Dedifferentiated amniotic fluid mesenchymal stem cell (primary cell): ENCODE measurements at regions not wholly inside any gene's neighbourhood (a gene's known extent, or its start where the extent isn't known, plus 50 kb on each side); places are given as distances from the start of the nearest gene placed in this dataset.

Experiments
- DNase-seq: peaks from one replicate; pipeline ENCODE4 v3.0.0-alpha.2; 2016; ENCODE audit errors: extremely low spot score

GRCh38 chr6:144724818-144725217 lies 439.7 kb downstream of the UTRN start:
- DNase-seq, result no peak

GRCh38 chr6:144725736-144726522 lies 440.8 kb downstream of the UTRN start:
- no peak for DNase-seq

GRCh38 chr6:144728804-144729203 lies 443.7 kb downstream of the UTRN start:
- DNase-seq, result no peak

- DNase-seq, result no peak
Measured at GRCh38 chr6:144729502-144729901, 444.4 kb downstream of the UTRN start.

- DNase-seq, result no peak
Measured at GRCh38 chr6:144730088-144730645, 445.0 kb downstream of the UTRN start.

GRCh38 chr6:144731229-144731628 lies 446.1 kb downstream of the UTRN start:
- DNase-seq, result no peak

GRCh38 chr6:144736763-144737162 lies 451.6 kb downstream of the UTRN start:
- no peak for DNase-seq

GRCh38 chr6:144737998-144738397 lies 452.9 kb downstream of the UTRN start:
- no peak for DNase-seq

GRCh38 chr6:144739873-144740272 lies 454.7 kb downstream of the UTRN start:
- DNase-seq, result no peak

GRCh38 chr6:144741659-144742058 lies 456.5 kb downstream of the UTRN start:
- no peak for DNase-seq

- DNase-seq, result no peak
Measured at GRCh38 chr6:144742779-144743178, 457.6 kb downstream of the UTRN start.

- DNase-seq, result no peak
Measured at GRCh38 chr6:144744720-144745119, 459.6 kb downstream of the UTRN start.

- DNase-seq, result no peak
Measured at GRCh38 chr6:144745439-144745838, 460.3 kb downstream of the UTRN start.

GRCh38 chr6:144746902-144747469 lies 461.9 kb downstream of the UTRN start:
- no peak for DNase-seq

- DNase-seq, result no peak
Measured at GRCh38 chr6:144749263-144749662, 464.1 kb downstream of the UTRN start.

- no peak for DNase-seq
Measured at GRCh38 chr6:144753023-144753705, 468.0 kb downstream of the UTRN start.

GRCh38 chr6:144756469-144756868 lies 471.3 kb downstream of the UTRN start:
- DNase-seq, result no peak

GRCh38 chr6:144757299-144757698 lies 472.2 kb downstream of the UTRN start:
- DNase-seq, result no peak

GRCh38 chr6:144757730-144758129 lies 472.6 kb downstream of the UTRN start:
- no peak for DNase-seq

GRCh38 chr6:144758602-144759001 lies 473.5 kb downstream of the UTRN start:
- DNase-seq, result no peak

GRCh38 chr6:144762469-144762868 lies 477.3 kb downstream of the UTRN start:
- no peak for DNase-seq

GRCh38 chr6:144767051-144767450 lies 481.9 kb downstream of the UTRN start:
- DNase-seq, result no peak
